Chondrocyte (in vitro differentiated cells): ENCODE measurements at regions not wholly inside any gene's neighbourhood (a gene's known extent, or its start where the extent isn't known, plus 50 kb on each side); places are given as distances from the start of the nearest gene placed in this dataset.

Experiments
- DNase-seq: peaks from one replicate; pipeline ENCODE4 v3.0.0; 2021; ENCODE audit warnings: mixed read lengths, low spot score
- H3K27ac Mint-ChIP-seq: one replicate; pipeline ENCODE4 v1.8.0; 2021; ENCODE audit warnings: mild to moderate bottlenecking, moderate library complexity, mixed read lengths; ENCODE audit not compliant: unreplicated experiment
- H3K27me3 Mint-ChIP-seq: 2 replicates; pipeline ENCODE4 v1.8.0; 2021; ENCODE audit warnings: low read depth, mixed read lengths
- H3K36me3 Mint-ChIP-seq: 2 replicates; pipeline ENCODE4 v1.8.0; 2021; ENCODE audit warnings: low read depth, mixed read lengths
- H3K4me1 Mint-ChIP-seq: 2 replicates; pipeline ENCODE4 v1.8.0; 2021; ENCODE audit warnings: low read depth, mild to moderate bottlenecking, mixed read lengths
- H3K4me3 Mint-ChIP-seq: one replicate; pipeline ENCODE4 v1.8.0; 2021; ENCODE audit warnings: mild to moderate bottlenecking, moderate library complexity, mixed read lengths; ENCODE audit not compliant: unreplicated experiment
- H3K9me3 Mint-ChIP-seq: 2 replicates; pipeline ENCODE4 v1.8.0; 2021; ENCODE audit warnings: low read depth, mixed read lengths
- TF ChIP-seq, protein P1 (sequence below): fragments of 200-600 bp; sonication (generic); IDR thresholded peaks from 2 replicates; pipeline ENCODE4 v1.5.0; 2021; ENCODE audit warnings: antibody characterized with exemption, mild to moderate bottlenecking, moderate library complexity

DNA sequence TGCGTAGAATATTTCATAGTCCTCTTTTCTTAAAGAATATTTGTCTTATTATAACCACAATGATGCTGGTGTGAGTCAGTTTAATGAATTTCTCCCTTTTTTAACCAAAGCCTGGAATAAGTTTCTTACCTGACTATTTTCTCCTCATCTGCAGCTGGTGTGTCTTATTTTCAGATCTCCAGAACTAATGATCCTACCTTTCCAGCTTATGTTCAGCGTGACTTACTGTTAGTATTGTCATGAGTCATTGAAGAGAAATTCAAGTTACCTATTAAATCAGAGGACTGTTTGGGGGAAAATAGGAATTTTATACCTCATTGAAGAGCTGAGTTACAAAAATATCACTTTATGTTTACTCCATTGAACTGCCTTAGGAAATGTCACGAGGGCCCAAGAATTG is 482.1 kb downstream of the RWDD3 start:
- TF ChIP-seq, protein P1, sequence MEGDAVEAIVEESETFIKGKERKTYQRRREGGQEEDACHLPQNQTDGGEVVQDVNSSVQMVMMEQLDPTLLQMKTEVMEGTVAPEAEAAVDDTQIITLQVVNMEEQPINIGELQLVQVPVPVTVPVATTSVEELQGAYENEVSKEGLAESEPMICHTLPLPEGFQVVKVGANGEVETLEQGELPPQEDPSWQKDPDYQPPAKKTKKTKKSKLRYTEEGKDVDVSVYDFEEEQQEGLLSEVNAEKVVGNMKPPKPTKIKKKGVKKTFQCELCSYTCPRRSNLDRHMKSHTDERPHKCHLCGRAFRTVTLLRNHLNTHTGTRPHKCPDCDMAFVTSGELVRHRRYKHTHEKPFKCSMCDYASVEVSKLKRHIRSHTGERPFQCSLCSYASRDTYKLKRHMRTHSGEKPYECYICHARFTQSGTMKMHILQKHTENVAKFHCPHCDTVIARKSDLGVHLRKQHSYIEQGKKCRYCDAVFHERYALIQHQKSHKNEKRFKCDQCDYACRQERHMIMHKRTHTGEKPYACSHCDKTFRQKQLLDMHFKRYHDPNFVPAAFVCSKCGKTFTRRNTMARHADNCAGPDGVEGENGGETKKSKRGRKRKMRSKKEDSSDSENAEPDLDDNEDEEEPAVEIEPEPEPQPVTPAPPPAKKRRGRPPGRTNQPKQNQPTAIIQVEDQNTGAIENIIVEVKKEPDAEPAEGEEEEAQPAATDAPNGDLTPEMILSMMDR = no peak
- H3K27me3 Mint-ChIP-seq = no peaks in the 10 kb centered on the region
- no peak overlapping the region for H3K27ac Mint-ChIP-seq
- H3K4me1 Mint-ChIP-seq = no peaks in the 10 kb centered on the region
- no peak for DNase-seq
- H3K36me3 Mint-ChIP-seq = no peaks in the 10 kb centered on the region
- no peaks in the 10 kb centered on the region for H3K9me3 Mint-ChIP-seq
- H3K4me3 Mint-ChIP-seq = no peak overlapping the region

DNA sequence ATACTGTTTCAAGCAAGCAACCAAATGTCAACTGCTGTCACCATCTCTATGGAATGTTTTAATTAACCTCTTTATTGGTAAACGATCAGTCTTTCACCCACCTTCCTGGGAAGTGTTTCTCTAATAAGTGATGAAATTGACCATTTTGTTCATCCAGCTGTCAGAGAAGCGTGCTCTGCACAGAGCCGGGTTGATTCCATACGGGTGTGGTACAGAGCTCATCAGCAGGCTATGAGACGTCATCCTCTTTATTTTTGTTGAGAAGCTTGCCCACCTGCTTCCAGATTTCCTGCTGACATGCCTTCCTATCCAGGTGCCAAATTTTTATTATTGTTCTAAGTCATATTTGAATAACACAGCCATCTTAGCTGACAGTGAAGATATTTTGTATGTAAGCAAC is 482.5 kb downstream of the RWDD3 start:
- TF ChIP-seq, protein P1 = no peak
- no peak for DNase-seq
- Mint-ChIP-seq H3K27ac (no peak overlapping the region), H3K4me1 (no peaks in the 10 kb centered on the region), H3K9me3 (no peaks in the 10 kb centered on the region), H3K27me3 (peaks cover 1% of the 10 kb centered on the region), H3K4me3 (no peak overlapping the region), H3K36me3 (no peaks in the 10 kb centered on the region)

DNA sequence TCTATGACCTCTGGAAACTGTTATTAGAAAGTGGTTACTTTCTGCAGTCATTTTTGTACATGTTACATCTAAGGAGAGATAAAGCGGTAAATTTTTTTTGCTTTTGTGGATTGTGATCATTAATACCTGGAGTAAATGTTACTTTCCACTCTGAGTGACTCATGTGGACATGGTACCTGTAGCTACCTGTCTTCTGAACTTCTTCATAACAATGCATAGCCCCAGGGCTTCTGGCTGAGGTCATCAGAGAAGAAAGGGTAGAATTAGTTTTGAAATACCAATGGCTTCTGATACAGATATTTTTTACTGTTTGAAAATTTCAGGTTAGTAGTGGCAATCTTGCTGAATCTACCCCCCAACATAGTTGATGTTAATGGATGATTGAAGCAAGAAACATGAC is 489.3 kb downstream of the RWDD3 start:
- H3K4me1 Mint-ChIP-seq = no peaks in the 10 kb centered on the region
- no peak for DNase-seq
- TF ChIP-seq, protein P1 = no peak
- H3K27me3 Mint-ChIP-seq = peaks cover 1% of the 10 kb centered on the region
- H3K4me3 Mint-ChIP-seq = no peak overlapping the region
- H3K9me3 Mint-ChIP-seq = no peaks in the 10 kb centered on the region
- no peaks in the 10 kb centered on the region for H3K36me3 Mint-ChIP-seq
- H3K27ac Mint-ChIP-seq = no peak overlapping the region

DNA sequence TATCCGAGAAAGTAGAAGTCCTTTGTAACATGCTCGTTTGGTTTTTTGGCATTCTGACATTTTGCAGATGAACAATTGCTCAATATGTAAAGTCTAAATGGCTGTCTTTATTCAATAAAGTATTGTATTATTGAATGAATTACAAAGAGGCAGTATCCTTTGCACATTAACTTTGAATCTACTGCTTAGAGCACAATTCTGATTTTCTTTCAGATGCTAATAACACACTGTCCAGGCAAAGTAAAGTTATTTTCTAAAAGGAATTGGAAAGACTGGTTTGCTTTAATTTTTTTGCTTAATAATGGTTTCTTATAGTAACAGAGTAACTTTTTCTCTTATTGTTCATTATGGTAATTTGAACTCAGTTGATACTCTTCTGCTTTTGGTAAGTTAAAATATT is 494.8 kb downstream of the RWDD3 start:
- no peaks in the 10 kb centered on the region for H3K27me3 Mint-ChIP-seq
- H3K4me1 Mint-ChIP-seq = no peaks in the 10 kb centered on the region
- no peak overlapping the region for H3K27ac Mint-ChIP-seq
- H3K36me3 Mint-ChIP-seq = no peaks in the 10 kb centered on the region
- no peak overlapping the region for H3K4me3 Mint-ChIP-seq
- H3K9me3 Mint-ChIP-seq = no peaks in the 10 kb centered on the region
- DNase-seq = no peak
- TF ChIP-seq, protein P1 = no peak

DNA sequence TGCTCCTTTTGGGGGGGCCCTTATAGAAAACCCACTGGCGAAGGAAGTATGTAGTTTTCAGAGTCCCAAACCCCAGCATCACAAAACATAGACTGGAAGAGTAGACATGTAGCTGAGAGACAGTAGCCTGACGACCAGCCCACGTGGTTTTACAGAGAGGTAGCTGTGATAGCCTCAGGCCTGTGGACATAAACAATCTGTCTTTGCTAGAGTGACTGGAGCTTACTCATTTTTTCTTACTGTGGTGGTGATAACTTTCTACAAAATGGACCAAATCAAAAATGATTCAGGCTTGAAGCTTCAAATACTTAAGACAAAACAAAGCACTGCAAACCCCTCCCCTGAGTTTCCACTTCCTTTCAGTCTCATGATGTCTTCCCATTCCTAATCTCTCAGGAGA is 497.0 kb downstream of the RWDD3 start:
- Mint-ChIP-seq H3K36me3 (no peaks in the 10 kb centered on the region), H3K27me3 (no peaks in the 10 kb centered on the region), H3K9me3 (no peaks in the 10 kb centered on the region), H3K27ac (no peak overlapping the region), H3K4me1 (no peaks in the 10 kb centered on the region), H3K4me3 (no peak overlapping the region)
- TF ChIP-seq, protein P1 = no peak
- DNase-seq = no peak
